IMR-90 (cell line): ENCODE measurements at regions not wholly inside any gene's neighbourhood (a gene's known extent, or its start where the extent isn't known, plus 50 kb on each side); places are given as distances from the start of the nearest gene placed in this dataset.

Experiments used
- ATAC-seq: fragments of 200-7000 bp; cut with Tn5 transposase; 2 replicates; pipeline ENCODE4 v1.9.1; 2020; ENCODE audit warnings: low read depth, mild to moderate bottlenecking, moderate library complexity
- BruUV-seq: library from RNA; stranded (reverse); fragments of 400-500 nt; replicated peaks from 2 replicates; lab custom pipeline; 2021; lab: Mats Ljungman, UMichigan
- CTCF ChIA-PET: fragments of 300-600 bp; formaldehyde crosslinking; extraction: SDS; loops from one replicate; lab custom pipeline; 2021; ENCODE audit warnings: antibody characterized with exemption; lab: Yijun Ruan, JAX
- POLR2A ChIA-PET: fragments of 300-600 bp; sonication (Branson Sonifier 250); formaldehyde crosslinking; loops from one replicate; lab custom pipeline; 2022; ENCODE audit warnings: antibody characterized with exemption; ENCODE audit not compliant: unreplicated experiment; lab: Charles Lee
- DNase-seq: peaks from one replicate; pipeline ENCODE4 v3.0.0; 2013
- H2AFZ ChIP-seq: replicated peaks from 2 replicates; pipeline ENCODE3; 2013; ENCODE audit warnings: low read length, mild to moderate bottlenecking; ENCODE audit not compliant: poor library complexity
- H2AK5ac ChIP-seq: 2 replicates; pipeline ENCODE4 v1.6.1; 2013; ENCODE audit warnings: low read depth, low read length, inconsistent platforms
- H2AK9ac ChIP-seq: replicated peaks from 2 replicates; pipeline ENCODE3; 2013; ENCODE audit warnings: mild to moderate bottlenecking, low read depth, low read length, moderate library complexity; ENCODE audit not compliant: poor library complexity
- H2BK120ac ChIP-seq: 2 replicates; pipeline ENCODE4 v1.6.1; 2013; ENCODE audit warnings: low read depth, low read length, inconsistent platforms
- H2BK15ac ChIP-seq: 3 replicates; pipeline ENCODE4 v1.6.1; 2013; ENCODE audit warnings: low read depth, low read length, inconsistent platforms
- H2BK20ac ChIP-seq: 2 replicates; pipeline ENCODE4 v1.6.1; 2013; ENCODE audit warnings: low read depth, mild to moderate bottlenecking, inconsistent platforms, low read length, moderate library complexity
- H2BK5ac ChIP-seq: 2 replicates; pipeline ENCODE4 v1.6.1; 2013; ENCODE audit warnings: mild to moderate bottlenecking, low read depth, low read length, inconsistent platforms; ENCODE audit not compliant: poor library complexity, severe bottlenecking
- H3K14ac ChIP-seq: replicated peaks from 2 replicates; pipeline ENCODE4 v1.6.1; 2013; ENCODE audit warnings: low read depth, low read length, inconsistent platforms
- H3K18ac ChIP-seq: 2 replicates; pipeline ENCODE4 v1.6.1; 2013; ENCODE audit warnings: low read depth, low read length, control low read depth
- H3K23ac ChIP-seq: 2 replicates; pipeline ENCODE4 v1.6.1; 2013; ENCODE audit warnings: low read depth, low read length, inconsistent platforms
- H3K27ac ChIP-seq: 2 replicates; pipeline ENCODE4 v1.5.1; 2013; ENCODE audit warnings: mild to moderate bottlenecking, control low read depth, low read length; ENCODE audit not compliant: insufficient read depth
- H3K27me3 ChIP-seq: 2 replicates; pipeline ENCODE4 v1.6.1; 2013; ENCODE audit warnings: low read length; ENCODE audit not compliant: control insufficient read depth, insufficient read depth
- H3K36me3 ChIP-seq: 2 replicates; pipeline ENCODE4 v1.6.1; 2013; ENCODE audit warnings: low read length, mixed read lengths; ENCODE audit not compliant: control insufficient read depth, insufficient read depth
- H3K4ac ChIP-seq: 2 replicates; pipeline ENCODE4 v1.6.1; 2013; ENCODE audit warnings: low read depth, low read length, inconsistent platforms
- H3K4me1 ChIP-seq: 2 replicates; pipeline ENCODE4 v1.6.1; 2013; ENCODE audit warnings: low read length, mixed read lengths; ENCODE audit not compliant: control insufficient read depth, insufficient read depth
- H3K4me2 ChIP-seq: 2 replicates; pipeline ENCODE4 v1.6.1; 2013; ENCODE audit warnings: low read depth, mild to moderate bottlenecking, control low read depth, low read length, moderate library complexity
- H3K4me3 ChIP-seq: 2 replicates; pipeline ENCODE4 v1.5.1; 2013; ENCODE audit warnings: low read depth, mild to moderate bottlenecking, control low read depth, low read length, moderate library complexity; ENCODE audit not compliant: insufficient read depth
- H3K56ac ChIP-seq: 2 replicates; pipeline ENCODE4 v1.6.1; 2013; ENCODE audit warnings: low read length, inconsistent platforms; ENCODE audit not compliant: insufficient read depth; ENCODE audit errors: extremely low read depth
- H3K79me1 ChIP-seq, 2 experiments: 2 replicates each; pipeline ENCODE4 v1.6.1; 2013; ENCODE audit warnings: low read length in 2 of 2, inconsistent platforms in 1 of 2, low read depth in 1 of 2
- H3K9ac ChIP-seq: 2 replicates; pipeline ENCODE4 v1.6.1; 2013; ENCODE audit warnings: low read depth, low read length, control low read depth
- H3K9me1 ChIP-seq: 2 replicates; pipeline ENCODE4 v1.6.1; 2013; ENCODE audit warnings: low read length, inconsistent platforms; ENCODE audit not compliant: insufficient read depth
- H3K9me3 ChIP-seq: 2 replicates; pipeline ENCODE4 v1.6.1; 2013; ENCODE audit warnings: low read length; ENCODE audit not compliant: control insufficient read depth, insufficient read depth
- H4K20me1 ChIP-seq: 2 replicates; pipeline ENCODE4 v1.6.1; 2013; ENCODE audit warnings: low read length, inconsistent platforms; ENCODE audit not compliant: insufficient read depth
- H4K5ac ChIP-seq: 2 replicates; pipeline ENCODE4 v1.6.1; 2013; ENCODE audit warnings: mild to moderate bottlenecking, low read depth, low read length, control low read depth
- H4K8ac ChIP-seq, 2 experiments: 2 replicates each; pipeline ENCODE4 v1.6.1; 2013; ENCODE audit warnings: low read depth in 2 of 2, low read length in 2 of 2, control low read depth in 1 of 2, inconsistent platforms in 1 of 2
- H4K91ac ChIP-seq: 2 replicates; pipeline ENCODE4 v1.6.1; 2013; ENCODE audit warnings: low read depth, low read length, inconsistent platforms; ENCODE audit not compliant: insufficient read depth
- BHLHE40 ChIP-seq: fragments of 150-350 bp; IDR thresholded peaks from 2 replicates; pipeline ENCODE4 v1.6.1; 2016; ENCODE audit warnings: mild to moderate bottlenecking, low read depth, low read length
- CEBPB ChIP-seq: IDR thresholded peaks from 2 replicates; pipeline ENCODE4 v1.6.1; 2012; ENCODE audit warnings: low read depth, low read length, improper control_type of control experiment
- CHD1 ChIP-seq: IDR thresholded peaks from 2 replicates; pipeline ENCODE4 v1.6.1; 2012; ENCODE audit warnings: low read depth, low read length, improper control_type of control experiment
- FOS ChIP-seq: fragments of 150-350 bp; IDR thresholded peaks from 2 replicates; pipeline ENCODE4 v1.6.1; 2016; ENCODE audit warnings: low read depth, low read length
- MAFK ChIP-seq: IDR thresholded peaks from 2 replicates; pipeline ENCODE4 v1.6.1; 2012; ENCODE audit warnings: low read depth, low read length, improper control_type of control experiment
- MAZ ChIP-seq: IDR thresholded peaks from 2 replicates; pipeline ENCODE4 v1.6.1; 2012; ENCODE audit warnings: low read depth, mild to moderate bottlenecking, low read length, improper control_type of control experiment, moderate library complexity, borderline replicate concordance
- MXI1 ChIP-seq: IDR thresholded peaks from 2 replicates; pipeline ENCODE4 v1.6.1; 2012; ENCODE audit warnings: low read depth, mild to moderate bottlenecking, low read length, moderate library complexity, borderline replicate concordance
- NFE2L2 ChIP-seq: fragments of 150-350 bp; IDR thresholded peaks from 2 replicates; pipeline ENCODE4 v1.6.1; 2016; ENCODE audit warnings: low read depth, mild to moderate bottlenecking, low read length
- POLR2A ChIP-seq: IDR thresholded peaks from 2 replicates; pipeline ENCODE4 v1.6.1; 2012; ENCODE audit warnings: mild to moderate bottlenecking, low read depth, low read length
- RAD21 ChIP-seq: IDR thresholded peaks from 2 replicates; pipeline ENCODE4 v1.6.1; 2012; ENCODE audit warnings: low read length, improper control_type of control experiment
- RCOR1 ChIP-seq: IDR thresholded peaks from 2 replicates; pipeline ENCODE4 v1.6.1; 2012; ENCODE audit warnings: mild to moderate bottlenecking, low read length, improper control_type of control experiment; ENCODE audit not compliant: insufficient replicate concordance
- RFX5 ChIP-seq: IDR thresholded peaks from 2 replicates; pipeline ENCODE4 v1.8.0; 2012; ENCODE audit warnings: low read depth, mild to moderate bottlenecking, low read length, moderate library complexity
- SMC3 ChIP-seq: fragments of 150-350 bp; IDR thresholded peaks from 2 replicates; pipeline ENCODE4 v1.6.1; 2016; ENCODE audit warnings: low read depth, mild to moderate bottlenecking, antibody characterized with exemption, low read length, moderate library complexity
- WGBS, 2 experiments: methylation state at CpG; one replicate each; pipeline versions ENCODE4 v1.1.5 to v1.1.7; 2013; ENCODE audit warnings: missing lambda C conversion rate in 2 of 2; ENCODE audit not compliant: insufficient read length in 1 of 2; ENCODE audit errors: extremely low coverage in 2 of 2; 5-methylcytosine and 5-hydroxymethylcytosine counted together
- dilution Hi-C: fragments of 300-500 bp; cut with HindIII; formaldehyde crosslinking; loops from one replicate; pipeline ENCODE4 v1.14.3; 2018; ENCODE audit warnings: low sequenced_read_pairs; ENCODE audit not compliant: unreplicated experiment
- in situ Hi-C: fragments of 300-500 bp; cut with MboI; formaldehyde crosslinking; loops from 3 replicates; pipeline ENCODE4 v1.14.3; 2019; ENCODE audit warnings: low sequenced_read_pairs, inconsistent platforms, mixed read lengths
- intact Hi-C: fragments of 100-400 bp; cut with micrococcal nuclease; formaldehyde crosslinking; loops from 2 replicates; pipeline ENCODE4 v1.10.0; 2022
- TF ChIP-seq, protein P1 (sequence below): fragments of 150-350 bp; IDR thresholded peaks from 2 replicates; pipeline ENCODE4 v1.6.1; 2016; ENCODE audit warnings: low read depth, mild to moderate bottlenecking, low read length, moderate library complexity, borderline replicate concordance
- TF ChIP-seq, protein P2 (sequence below): fragments of 150-350 bp; IDR thresholded peaks from 2 replicates; pipeline ENCODE4 v1.6.1; 2017; ENCODE audit warnings: mild to moderate bottlenecking, antibody characterized with exemption, low read length, low read depth
- TF ChIP-seq, protein P3 (sequence below): conservative IDR thresholded peaks from 2 replicates; pipeline ENCODE4 v1.5.1; 2012; ENCODE audit warnings: mild to moderate bottlenecking, low read depth, low read length, improper control_type of control experiment

DNA sequence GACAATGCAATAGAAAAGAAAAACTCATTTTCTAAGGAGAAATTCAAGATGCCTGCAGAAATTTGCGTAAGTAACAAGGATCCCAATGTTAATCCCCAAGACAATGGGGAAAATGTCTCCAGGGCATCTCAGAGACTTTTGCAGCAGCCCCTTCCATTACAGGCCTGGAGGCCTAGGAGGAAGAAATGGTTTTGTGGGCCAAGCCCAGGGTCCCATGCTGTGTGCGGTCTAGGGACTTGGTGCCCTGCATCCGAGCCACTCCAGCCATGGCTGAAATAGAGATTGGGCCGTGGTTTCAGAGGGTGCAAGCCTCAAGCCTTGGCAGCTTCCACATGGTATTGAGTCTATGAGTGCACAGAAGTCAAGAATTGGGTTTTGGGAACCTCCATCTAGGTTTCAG lies 103.9 kb upstream of the ACVR1 start:
- in situ Hi-C loops, result no loop called here
- TF ChIP-seq, protein P1, sequence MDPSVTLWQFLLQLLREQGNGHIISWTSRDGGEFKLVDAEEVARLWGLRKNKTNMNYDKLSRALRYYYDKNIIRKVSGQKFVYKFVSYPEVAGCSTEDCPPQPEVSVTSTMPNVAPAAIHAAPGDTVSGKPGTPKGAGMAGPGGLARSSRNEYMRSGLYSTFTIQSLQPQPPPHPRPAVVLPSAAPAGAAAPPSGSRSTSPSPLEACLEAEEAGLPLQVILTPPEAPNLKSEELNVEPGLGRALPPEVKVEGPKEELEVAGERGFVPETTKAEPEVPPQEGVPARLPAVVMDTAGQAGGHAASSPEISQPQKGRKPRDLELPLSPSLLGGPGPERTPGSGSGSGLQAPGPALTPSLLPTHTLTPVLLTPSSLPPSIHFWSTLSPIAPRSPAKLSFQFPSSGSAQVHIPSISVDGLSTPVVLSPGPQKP, result no peak
- no peak for TF ChIP-seq MAZ
- TF ChIP-seq, protein P2, sequence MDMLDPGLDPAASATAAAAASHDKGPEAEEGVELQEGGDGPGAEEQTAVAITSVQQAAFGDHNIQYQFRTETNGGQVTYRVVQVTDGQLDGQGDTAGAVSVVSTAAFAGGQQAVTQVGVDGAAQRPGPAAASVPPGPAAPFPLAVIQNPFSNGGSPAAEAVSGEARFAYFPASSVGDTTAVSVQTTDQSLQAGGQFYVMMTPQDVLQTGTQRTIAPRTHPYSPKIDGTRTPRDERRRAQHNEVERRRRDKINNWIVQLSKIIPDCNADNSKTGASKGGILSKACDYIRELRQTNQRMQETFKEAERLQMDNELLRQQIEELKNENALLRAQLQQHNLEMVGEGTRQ, result no peak
- no peak for TF ChIP-seq MAFK
- no peak for TF ChIP-seq RAD21
- no peak for TF ChIP-seq FOS
- TF ChIP-seq POLR2A, result no peak
- TF ChIP-seq BHLHE40, result no peak
- no peak for TF ChIP-seq CEBPB
- no peak for TF ChIP-seq RFX5
- TF ChIP-seq NFE2L2, result no peak
- TF ChIP-seq RCOR1, result no peak
- no peak for TF ChIP-seq SMC3
- TF ChIP-seq CHD1, result no peak
- TF ChIP-seq, protein P3, sequence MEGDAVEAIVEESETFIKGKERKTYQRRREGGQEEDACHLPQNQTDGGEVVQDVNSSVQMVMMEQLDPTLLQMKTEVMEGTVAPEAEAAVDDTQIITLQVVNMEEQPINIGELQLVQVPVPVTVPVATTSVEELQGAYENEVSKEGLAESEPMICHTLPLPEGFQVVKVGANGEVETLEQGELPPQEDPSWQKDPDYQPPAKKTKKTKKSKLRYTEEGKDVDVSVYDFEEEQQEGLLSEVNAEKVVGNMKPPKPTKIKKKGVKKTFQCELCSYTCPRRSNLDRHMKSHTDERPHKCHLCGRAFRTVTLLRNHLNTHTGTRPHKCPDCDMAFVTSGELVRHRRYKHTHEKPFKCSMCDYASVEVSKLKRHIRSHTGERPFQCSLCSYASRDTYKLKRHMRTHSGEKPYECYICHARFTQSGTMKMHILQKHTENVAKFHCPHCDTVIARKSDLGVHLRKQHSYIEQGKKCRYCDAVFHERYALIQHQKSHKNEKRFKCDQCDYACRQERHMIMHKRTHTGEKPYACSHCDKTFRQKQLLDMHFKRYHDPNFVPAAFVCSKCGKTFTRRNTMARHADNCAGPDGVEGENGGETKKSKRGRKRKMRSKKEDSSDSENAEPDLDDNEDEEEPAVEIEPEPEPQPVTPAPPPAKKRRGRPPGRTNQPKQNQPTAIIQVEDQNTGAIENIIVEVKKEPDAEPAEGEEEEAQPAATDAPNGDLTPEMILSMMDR, result no peak
- no peak for TF ChIP-seq MXI1
- Histone ChIP-seq H2BK20ac (no peak overlapping the region), H2BK120ac (no peak overlapping the region), H2AK5ac (no peak overlapping the region), H3K56ac (no peak overlapping the region), H3K4me2 (no peak overlapping the region), H2AFZ (no peak overlapping the region), H2BK5ac (no peak overlapping the region), H3K36me3 (no peaks in the 10 kb centered on the region), H4K5ac (no peak overlapping the region), H3K4ac (no peak overlapping the region), H3K27ac (no peak overlapping the region), H4K91ac (no peak overlapping the region), H3K14ac (no peak overlapping the region), H2BK15ac (no peak overlapping the region), H3K9ac (no peak overlapping the region), H3K79me1 (no peaks in the 10 kb centered on the region), H3K23ac (no peak overlapping the region), H4K8ac (no peak overlapping the region), H3K9me1 (no peaks in the 10 kb centered on the region), H3K18ac (no peak overlapping the region), H3K4me1 (no peaks in the 10 kb centered on the region), H3K9me3 (peaks cover 3% of the 10 kb centered on the region; the same call in 1 of the 2 replicates), H3K27me3 (no peaks in the 10 kb centered on the region), H4K20me1 (no peaks in the 10 kb centered on the region), H3K4me3 (no peak overlapping the region), H2AK9ac (no peak overlapping the region)
- BruUV-seq, result no TSS peak
- dilution Hi-C loops, result no loop called here
- ChIA-PET POLR2A (no interaction called here), CTCF (no interaction called here)
- WGBS, 2 experiments, result 65% methylated on average over 2 of the region's 4 CpGs; no CpG with 5 or more reads in 1 of the 2 experiments
- ATAC-seq (no peak), DNase-seq (no peak)
- intact Hi-C loops, result no loop called here
